Lung (tissue), 11 donors: ENCODE measurements at regions not wholly inside any gene's neighbourhood (a gene's known extent, or its start where the extent isn't known, plus 50 kb on each side); places are given as distances from the start of the nearest gene placed in this dataset.
"Not testable (repeated sequence)": the region's sequence is repeated elsewhere in the genome, so short reads cannot be mapped to it uniquely, and the experiment has no call there.

ENCODE experiments used
- ATAC-seq: fragments of 200-7000 bp; cut with Tn5 transposase; one replicate; pipeline ENCODE4 v1.9.1; 2020; ENCODE audit warnings: moderate number of reproducible peaks; ENCODE audit not compliant: insufficient read depth, low FRiP score
- DNase-seq, 3 donors: peaks; one replicate each; pipeline ENCODE4 v3.0.0-alpha.2; 2013 to 2017
- H3K27ac ChIP-seq, 2 donors: one replicate each; pipeline ENCODE4 v1.5.1; 2013; ENCODE audit warnings: mild to moderate bottlenecking in 2 of 2, moderate library complexity in 2 of 2, control low read depth in 1 of 2, inconsistent platforms in 1 of 2, low read depth in 1 of 2, low read length in 1 of 2
- H3K27me3 ChIP-seq, 3 donors: one replicate each; pipeline ENCODE4 v1.5.1; 2013; ENCODE audit warnings: low read length in 2 of 3; ENCODE audit not compliant: control insufficient read depth in 3 of 3, insufficient read depth in 3 of 3
- H3K36me3 ChIP-seq, 4 donors: one replicate each; pipeline ENCODE4 v1.5.1; 2013; ENCODE audit warnings: low read length in 4 of 4, mild to moderate bottlenecking in 1 of 4, moderate library complexity in 1 of 4; ENCODE audit not compliant: control insufficient read depth in 4 of 4, insufficient read depth in 4 of 4
- H3K4me1 ChIP-seq, 5 donors: one replicate each; pipeline ENCODE4 v1.5.1; 2013; ENCODE audit warnings: low read length in 5 of 5, mild to moderate bottlenecking in 2 of 5, moderate library complexity in 1 of 5; ENCODE audit not compliant: control insufficient read depth in 5 of 5, insufficient read depth in 5 of 5
- H3K4me3 ChIP-seq: one replicate; pipeline ENCODE4 v1.5.1; 2013; ENCODE audit warnings: mild to moderate bottlenecking, control low read depth, moderate library complexity
- H3K9ac ChIP-seq, 2 donors: one replicate each; pipeline ENCODE4 v1.5.1; 2013; ENCODE audit warnings: low read length in 2 of 2, control low read depth in 1 of 2; ENCODE audit not compliant: insufficient read depth in 1 of 2
- H3K9me3 ChIP-seq, 4 donors: one replicate each; pipeline ENCODE4 v1.5.1; 2013; ENCODE audit warnings: low read length in 3 of 4, mild to moderate bottlenecking in 1 of 4, moderate library complexity in 1 of 4; ENCODE audit not compliant: control insufficient read depth in 4 of 4, insufficient read depth in 3 of 4
- WGBS, 2 donors: extraction: QIAGEN DNeasy Blood & Tissue Kit; methylation state at CpG; one replicate each; pipeline ENCODE4 v1.1.7; 2013; 5-methylcytosine and 5-hydroxymethylcytosine counted together
- TF ChIP-seq, protein P1 (sequence below): IDR thresholded peaks from 2 replicates; pipeline ENCODE4 v1.5.1; 2012; ENCODE audit warnings: mild to moderate bottlenecking; ENCODE audit errors: control extremely low read depth, extremely low read depth
- donor health status: control.
- donor health status: control.
- donor health status: Bipolar disorder and iron deficiency.
- donor health status: healthy.
- donor health status: DM: yes; HTN: yes; CAD: no.

GRCh38 chr10:30170814-30171213 lies 111.4 kb upstream of the JCAD start:
- TF ChIP-seq, protein P1, sequence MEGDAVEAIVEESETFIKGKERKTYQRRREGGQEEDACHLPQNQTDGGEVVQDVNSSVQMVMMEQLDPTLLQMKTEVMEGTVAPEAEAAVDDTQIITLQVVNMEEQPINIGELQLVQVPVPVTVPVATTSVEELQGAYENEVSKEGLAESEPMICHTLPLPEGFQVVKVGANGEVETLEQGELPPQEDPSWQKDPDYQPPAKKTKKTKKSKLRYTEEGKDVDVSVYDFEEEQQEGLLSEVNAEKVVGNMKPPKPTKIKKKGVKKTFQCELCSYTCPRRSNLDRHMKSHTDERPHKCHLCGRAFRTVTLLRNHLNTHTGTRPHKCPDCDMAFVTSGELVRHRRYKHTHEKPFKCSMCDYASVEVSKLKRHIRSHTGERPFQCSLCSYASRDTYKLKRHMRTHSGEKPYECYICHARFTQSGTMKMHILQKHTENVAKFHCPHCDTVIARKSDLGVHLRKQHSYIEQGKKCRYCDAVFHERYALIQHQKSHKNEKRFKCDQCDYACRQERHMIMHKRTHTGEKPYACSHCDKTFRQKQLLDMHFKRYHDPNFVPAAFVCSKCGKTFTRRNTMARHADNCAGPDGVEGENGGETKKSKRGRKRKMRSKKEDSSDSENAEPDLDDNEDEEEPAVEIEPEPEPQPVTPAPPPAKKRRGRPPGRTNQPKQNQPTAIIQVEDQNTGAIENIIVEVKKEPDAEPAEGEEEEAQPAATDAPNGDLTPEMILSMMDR: no peak
- Histone ChIP-seq H3K27ac (no peak overlapping the region), H3K27me3 (no peaks in the 10 kb centered on the region), H3K9me3 (no peaks in the 10 kb centered on the region), H3K4me3 (no peak overlapping the region), H3K36me3 (no peaks in the 10 kb centered on the region), H3K4me1 (no peaks in the 10 kb centered on the region), H3K9ac (no peak overlapping the region)
- DNase-seq (no peak), ATAC-seq (no peak)
- 88 to 96% methylated on average over 3 of the region's 3 CpGs for WGBS, 2 donors

GRCh38 chr10:30170146-30170545 lies 110.8 kb upstream of the JCAD start:
- H3K36me3 ChIP-seq: no peaks in the 10 kb centered on the region
- ATAC-seq (no peak), DNase-seq (no peak)
- H3K27ac ChIP-seq: no peak overlapping the region
- H3K4me1 ChIP-seq: no peaks in the 10 kb centered on the region
- TF ChIP-seq, protein P1: no peak
- no peaks in the 10 kb centered on the region for H3K27me3 ChIP-seq
- WGBS, 2 donors: 96 to 98% methylated on average over 3 of the region's 3 CpGs
- no peaks in the 10 kb centered on the region for H3K9me3 ChIP-seq
- H3K9ac ChIP-seq: no peak overlapping the region
- H3K4me3 ChIP-seq: no peak overlapping the region

DNA sequence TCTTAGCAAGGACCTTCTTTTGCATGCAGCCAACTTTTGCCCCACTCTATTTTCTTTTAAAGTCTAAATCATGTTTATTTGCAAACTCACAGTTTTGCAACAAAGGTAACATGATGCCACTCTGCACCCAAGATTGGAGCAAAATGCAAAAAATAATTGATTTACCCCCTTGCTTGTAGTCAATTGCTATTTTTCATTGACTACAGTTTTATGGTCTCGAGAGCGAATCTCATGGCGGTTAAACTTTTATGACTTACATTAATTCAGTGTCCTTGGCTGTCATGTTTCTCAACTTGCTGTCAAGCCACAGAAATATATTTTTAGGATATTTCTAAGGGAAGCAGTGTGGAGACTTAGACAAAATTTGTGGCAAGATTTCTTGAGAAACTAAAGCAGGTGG lies 110.0 kb upstream of the JCAD start:
- H3K36me3 ChIP-seq: no peaks in the 10 kb centered on the region
- no peak for ATAC-seq
- TF ChIP-seq, protein P1: no peak
- no peaks in the 10 kb centered on the region for H3K9me3 ChIP-seq
- no peak overlapping the region for H3K9ac ChIP-seq
- no peaks in the 10 kb centered on the region for H3K27me3 ChIP-seq
- WGBS, 2 donors: 98 to 99% methylated on average over 3 of the region's 3 CpGs
- no peaks in the 10 kb centered on the region for H3K4me1 ChIP-seq
- no peak overlapping the region for H3K27ac ChIP-seq
- no peak for DNase-seq
- H3K4me3 ChIP-seq: no peak overlapping the region

GRCh38 chr10:30166929-30167328 lies 107.5 kb upstream of the JCAD start:
- no peak overlapping the region for H3K4me3 ChIP-seq
- TF ChIP-seq, protein P1: no peak
- H3K9ac ChIP-seq: no peak overlapping the region
- no peak overlapping the region for H3K27ac ChIP-seq
- H3K9me3 ChIP-seq: no peaks in the 10 kb centered on the region
- no peaks in the 10 kb centered on the region for H3K27me3 ChIP-seq
- ATAC-seq: no peak
- H3K36me3 ChIP-seq: no peaks in the 10 kb centered on the region
- H3K4me1 ChIP-seq: no peaks in the 10 kb centered on the region
- 94 to 96% methylated on average over 5 of the region's 5 CpGs for WGBS, 2 donors
- no peak for DNase-seq

DNA sequence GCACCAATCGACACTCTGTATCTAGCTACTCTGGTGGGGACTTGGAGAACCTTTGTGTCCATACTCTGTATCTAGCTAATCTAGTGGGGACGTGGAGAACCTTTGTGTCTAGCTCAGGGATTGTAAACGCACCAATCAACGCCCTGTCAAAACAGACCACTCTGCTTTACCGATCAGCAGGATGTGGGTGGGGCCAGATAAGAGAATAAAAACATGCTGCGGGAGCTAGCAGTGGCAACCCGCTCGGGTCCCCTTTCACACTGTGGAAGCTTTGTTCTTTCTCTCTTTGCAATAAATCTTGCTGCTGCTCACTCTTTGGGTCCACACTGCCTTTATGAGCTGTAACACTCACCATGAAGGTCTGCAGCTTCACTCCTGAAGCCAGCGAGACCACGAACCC lies 104.0 kb upstream of the JCAD start:
- not testable (repeated sequence) for H3K27ac ChIP-seq, ATAC-seq, H3K9ac ChIP-seq, DNase-seq, H3K36me3 ChIP-seq, H3K27me3 ChIP-seq, H3K9me3 ChIP-seq, H3K4me1 ChIP-seq, H3K4me3 ChIP-seq
- 67 to 70% methylated on average over 8 to 9 of the region's 10 CpGs for WGBS, 2 donors

DNA sequence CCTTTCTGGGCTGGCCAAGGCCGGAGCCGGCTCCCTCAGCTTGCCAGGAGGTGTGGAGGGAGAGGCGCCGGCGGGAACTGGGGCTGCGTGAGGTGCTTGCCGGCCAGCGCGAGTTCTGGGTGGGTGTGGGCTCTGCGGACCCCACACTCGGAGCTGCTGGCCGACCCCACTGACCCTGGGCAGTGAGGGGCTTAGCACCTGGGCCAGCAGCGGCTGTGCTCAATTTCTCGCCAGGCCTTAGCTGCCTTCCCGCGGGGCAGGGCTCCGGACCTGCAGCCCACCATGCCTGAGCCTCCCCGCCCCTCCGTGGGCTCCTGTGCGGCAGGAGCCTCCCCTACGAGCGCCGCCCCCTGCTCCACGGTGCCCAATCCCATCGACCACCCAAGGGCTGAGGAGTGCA lies 103.4 kb upstream of the JCAD start:
- not testable (repeated sequence) for H3K9ac ChIP-seq

More for the DNA sequence above, 103.4 kb upstream of the JCAD start:
- 96 to 98% methylated on average over 21 to 25 of the region's 25 CpGs for WGBS, 2 donors
- not testable (repeated sequence) for H3K27me3 ChIP-seq, H3K4me3 ChIP-seq, H3K9me3 ChIP-seq, H3K4me1 ChIP-seq, H3K36me3 ChIP-seq, ATAC-seq, H3K27ac ChIP-seq, DNase-seq
